ENCODE measurements at regions not wholly inside any gene's neighbourhood (a gene's known extent, or its start where the extent isn't known, plus 50 kb on each side); places are given as distances from the start of the nearest gene placed in this dataset.

GRCh38 chr4:115272185-115272584, 158.8 kb upstream of the NDST4 start:
- no peak for TF ChIP-seq CTCF (conservative IDR thresholded peaks at IDR 0.05; ENCODE audit: low read depth, low read length)
- H3K4me3 ChIP-seq (ENCODE audit: low read depth, low read length), result no peak overlapping the region
- DNase-seq (ENCODE audit: low read depth), result no peak

- no peak overlapping the region for H3K4me3 ChIP-seq (ENCODE audit: low read depth, low read length)
- TF ChIP-seq CTCF (conservative IDR thresholded peaks at IDR 0.05; ENCODE audit: low read depth, low read length), result no peak
- no peak for DNase-seq (ENCODE audit: low read depth)
Observed at GRCh38 chr4:115260195-115260594, 146.8 kb upstream of the NDST4 start.

GRCh38 chr4:115259642-115260041, 146.2 kb upstream of the NDST4 start:
- no peak for DNase-seq (ENCODE audit: low read depth)
- TF ChIP-seq CTCF (conservative IDR thresholded peaks at IDR 0.05; ENCODE audit: low read depth, low read length), result no peak
- H3K4me3 ChIP-seq (ENCODE audit: low read depth, low read length), result no peak overlapping the region

- no peak overlapping the region for H3K4me3 ChIP-seq (ENCODE audit: low read depth, low read length)
- TF ChIP-seq CTCF (conservative IDR thresholded peaks at IDR 0.05; ENCODE audit: low read depth, low read length), result no peak
- no peak for DNase-seq (ENCODE audit: low read depth)
Observed at GRCh38 chr4:115249808-115250207, 136.4 kb upstream of the NDST4 start.

- TF ChIP-seq CTCF (conservative IDR thresholded peaks at IDR 0.05; ENCODE audit: low read depth, low read length), result peak; percentile 43
- no peak overlapping the region for H3K4me3 ChIP-seq (ENCODE audit: low read depth, low read length)
- no peak for DNase-seq (ENCODE audit: low read depth)
Observed at GRCh38 chr4:115234405-115235093, 121.1 kb upstream of the NDST4 start.

GRCh38 chr4:115233600-115233999, 120.2 kb upstream of the NDST4 start:
- TF ChIP-seq CTCF (conservative IDR thresholded peaks at IDR 0.05; ENCODE audit: low read depth, low read length), result no peak

GRCh38 chr4:115229873-115230272, 116.5 kb upstream of the NDST4 start:
- TF ChIP-seq CTCF (conservative IDR thresholded peaks at IDR 0.05; ENCODE audit: low read depth, low read length), result no peak
- no peak overlapping the region for H3K4me3 ChIP-seq (ENCODE audit: low read depth, low read length)
- no peak for DNase-seq (ENCODE audit: low read depth)

More at GRCh38 chr4:115233600-115233999, 120.2 kb upstream of the NDST4 start:
- no peak for DNase-seq (ENCODE audit: low read depth)
- no peak overlapping the region for H3K4me3 ChIP-seq (ENCODE audit: low read depth, low read length)

All from epithelial cell of proximal tubule (primary cell).